SK-N-SH treated with all-trans-retinoic acid at 6 μM for 48 hours (cell line): ENCODE measurements at regions not wholly inside any gene's neighbourhood (a gene's known extent, or its start where the extent isn't known, plus 50 kb on each side); places are given as distances from the start of the nearest gene placed in this dataset.

Experiments
- ATAC-seq: fragments of 200-7000 bp; cut with Tn5 transposase; 3 replicates; pipeline ENCODE4 v1.9.1; 2020; ENCODE audit warnings: mild to moderate bottlenecking, moderate library complexity
- CSDC2 ChIP-seq: fragments of 250-450 bp; sonication (Bioruptor Pico); IDR thresholded peaks from 2 replicates; pipeline ENCODE4 v1.5.0; 2020; ENCODE audit warnings: mild to moderate bottlenecking, moderate library complexity
- ISL1 ChIP-seq: fragments of 250-450 bp; sonication (Bioruptor Pico); IDR thresholded peaks from 2 replicates; pipeline ENCODE4 v2.1.2; 2022; ENCODE audit warnings: mild to moderate bottlenecking, moderate library complexity
- OSR1 ChIP-seq: fragments of 250-450 bp; sonication (Bioruptor Pico); IDR thresholded peaks from 2 replicates; pipeline ENCODE4 v1.8.0; 2022; ENCODE audit warnings: moderate library complexity, mild to moderate bottlenecking, inconsistent platforms
- RARB ChIP-seq: fragments of 250-450 bp; sonication (Bioruptor Pico); IDR thresholded peaks from 2 replicates; pipeline ENCODE4 v1.8.0; 2021; ENCODE audit warnings: mild to moderate bottlenecking, moderate library complexity
- SNAI2 ChIP-seq: fragments of 250-450 bp; sonication (Bioruptor Pico); IDR thresholded peaks from 2 replicates; pipeline ENCODE4 v1.5.0; 2020; ENCODE audit warnings: mild to moderate bottlenecking, moderate library complexity
- TCF4 ChIP-seq: fragments of 250-450 bp; sonication (Bioruptor Pico); IDR thresholded peaks from 2 replicates; pipeline ENCODE4 v1.8.0; 2021; ENCODE audit warnings: mild to moderate bottlenecking, moderate library complexity, borderline replicate concordance
- TOX ChIP-seq: fragments of 250-450 bp; sonication (Bioruptor Pico); IDR thresholded peaks from 2 replicates; pipeline ENCODE4 v1.8.0; 2021; ENCODE audit warnings: mild to moderate bottlenecking, moderate library complexity, borderline replicate concordance
- ZC3H10 ChIP-seq: fragments of 250-450 bp; sonication (Bioruptor Pico); IDR thresholded peaks from 2 replicates; pipeline ENCODE4 v1.5.1; 2021; ENCODE audit warnings: mild to moderate bottlenecking, moderate library complexity
- ZFP3 ChIP-seq: fragments of 250-450 bp; sonication (Bioruptor Pico); IDR thresholded peaks from 2 replicates; pipeline ENCODE4 v1.5.0; 2020; ENCODE audit warnings: mild to moderate bottlenecking, moderate library complexity
- ZFP30 ChIP-seq: fragments of 450-650 bp; formaldehyde crosslinking; IDR thresholded peaks from 2 replicates; pipeline ENCODE4 v1.5.0; 2022; ENCODE audit warnings: mild to moderate bottlenecking, moderate library complexity
- ZNF565 ChIP-seq: fragments of 450-650 bp; formaldehyde crosslinking; conservative IDR thresholded peaks from 2 replicates; pipeline ENCODE4 v1.5.0; 2020; ENCODE audit warnings: low read depth, mild to moderate bottlenecking, moderate library complexity
- ZNF8 ChIP-seq: fragments of 450-650 bp; formaldehyde crosslinking; IDR thresholded peaks from 2 replicates; pipeline ENCODE4 v1.5.0; 2020; ENCODE audit warnings: mild to moderate bottlenecking, moderate library complexity
- TF ChIP-seq, protein P1 (sequence below): fragments of 250-450 bp; sonication (Bioruptor Pico); IDR thresholded peaks from 2 replicates; pipeline ENCODE4 v1.5.0; 2020; ENCODE audit warnings: mild to moderate bottlenecking, moderate library complexity
- TF ChIP-seq, protein P2 (sequence below): fragments of 250-450 bp; sonication (Bioruptor Pico); IDR thresholded peaks from 2 replicates; pipeline ENCODE4 v1.8.0; 2020; ENCODE audit warnings: mild to moderate bottlenecking, moderate library complexity, borderline replicate concordance
- TF ChIP-seq, protein P3 (sequence below): fragments of 250-450 bp; sonication (Bioruptor Pico); IDR thresholded peaks from 2 replicates; pipeline ENCODE4 v1.5.1; 2021; ENCODE audit warnings: mild to moderate bottlenecking, moderate library complexity

DNA sequence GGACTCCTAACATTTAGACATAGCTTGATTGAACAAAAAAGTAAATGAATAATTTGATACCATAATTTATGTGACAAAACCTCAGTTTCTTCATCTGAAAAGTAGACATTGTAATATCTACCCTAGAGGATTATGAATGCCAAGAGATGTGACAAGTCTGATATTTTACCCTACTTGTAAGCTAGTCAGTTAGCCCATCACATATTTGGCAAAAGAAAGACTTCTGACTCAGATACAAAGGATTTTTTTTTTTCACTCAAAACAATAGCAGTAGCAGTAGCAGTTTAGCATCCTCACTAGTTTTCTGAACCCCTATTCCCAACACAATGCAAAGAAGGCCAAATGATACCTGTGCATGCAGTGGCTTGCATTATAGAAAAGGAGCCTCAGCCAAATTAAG, 377.3 kb upstream of the E2F7 start:
- TF ChIP-seq ZC3H10 (no peak), ISL1 (CRISPR knock-in tag) (no peak), OSR1 (0 out of 2 replicates have a peak, but pooled peaks have one; percentile 29)
- no peak for ATAC-seq

DNA sequence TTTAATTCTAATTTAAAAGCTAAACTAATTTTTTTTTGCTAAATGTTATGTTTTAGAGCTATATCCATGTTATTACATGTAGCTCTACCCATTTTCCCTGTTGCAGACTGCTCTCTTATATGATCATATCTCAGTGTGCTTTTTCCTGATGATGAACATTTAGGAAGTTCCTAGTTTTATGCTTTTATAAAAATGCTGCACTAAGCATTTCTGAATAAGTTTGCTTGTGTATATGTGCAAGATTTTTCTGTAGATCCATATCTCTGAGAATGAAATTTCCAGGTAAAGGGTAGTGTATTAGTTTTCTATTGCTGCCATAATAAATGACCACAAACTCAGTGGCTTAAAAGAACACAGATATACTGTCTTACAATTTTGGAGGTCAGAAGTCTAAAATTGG, 374.4 kb upstream of the E2F7 start:
- ATAC-seq, result no peak
- TF ChIP-seq, protein P1, sequence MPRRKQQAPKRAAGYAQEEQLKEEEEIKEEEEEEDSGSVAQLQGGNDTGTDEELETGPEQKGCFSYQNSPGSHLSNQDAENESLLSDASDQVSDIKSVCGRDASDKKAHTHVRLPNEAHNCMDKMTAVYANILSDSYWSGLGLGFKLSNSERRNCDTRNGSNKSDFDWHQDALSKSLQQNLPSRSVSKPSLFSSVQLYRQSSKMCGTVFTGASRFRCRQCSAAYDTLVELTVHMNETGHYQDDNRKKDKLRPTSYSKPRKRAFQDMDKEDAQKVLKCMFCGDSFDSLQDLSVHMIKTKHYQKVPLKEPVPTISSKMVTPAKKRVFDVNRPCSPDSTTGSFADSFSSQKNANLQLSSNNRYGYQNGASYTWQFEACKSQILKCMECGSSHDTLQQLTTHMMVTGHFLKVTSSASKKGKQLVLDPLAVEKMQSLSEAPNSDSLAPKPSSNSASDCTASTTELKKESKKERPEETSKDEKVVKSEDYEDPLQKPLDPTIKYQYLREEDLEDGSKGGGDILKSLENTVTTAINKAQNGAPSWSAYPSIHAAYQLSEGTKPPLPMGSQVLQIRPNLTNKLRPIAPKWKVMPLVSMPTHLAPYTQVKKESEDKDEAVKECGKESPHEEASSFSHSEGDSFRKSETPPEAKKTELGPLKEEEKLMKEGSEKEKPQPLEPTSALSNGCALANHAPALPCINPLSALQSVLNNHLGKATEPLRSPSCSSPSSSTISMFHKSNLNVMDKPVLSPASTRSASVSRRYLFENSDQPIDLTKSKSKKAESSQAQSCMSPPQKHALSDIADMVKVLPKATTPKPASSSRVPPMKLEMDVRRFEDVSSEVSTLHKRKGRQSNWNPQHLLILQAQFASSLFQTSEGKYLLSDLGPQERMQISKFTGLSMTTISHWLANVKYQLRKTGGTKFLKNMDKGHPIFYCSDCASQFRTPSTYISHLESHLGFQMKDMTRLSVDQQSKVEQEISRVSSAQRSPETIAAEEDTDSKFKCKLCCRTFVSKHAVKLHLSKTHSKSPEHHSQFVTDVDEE (CRISPR knock-in tag), result no peak
- TF ChIP-seq, protein P2, sequence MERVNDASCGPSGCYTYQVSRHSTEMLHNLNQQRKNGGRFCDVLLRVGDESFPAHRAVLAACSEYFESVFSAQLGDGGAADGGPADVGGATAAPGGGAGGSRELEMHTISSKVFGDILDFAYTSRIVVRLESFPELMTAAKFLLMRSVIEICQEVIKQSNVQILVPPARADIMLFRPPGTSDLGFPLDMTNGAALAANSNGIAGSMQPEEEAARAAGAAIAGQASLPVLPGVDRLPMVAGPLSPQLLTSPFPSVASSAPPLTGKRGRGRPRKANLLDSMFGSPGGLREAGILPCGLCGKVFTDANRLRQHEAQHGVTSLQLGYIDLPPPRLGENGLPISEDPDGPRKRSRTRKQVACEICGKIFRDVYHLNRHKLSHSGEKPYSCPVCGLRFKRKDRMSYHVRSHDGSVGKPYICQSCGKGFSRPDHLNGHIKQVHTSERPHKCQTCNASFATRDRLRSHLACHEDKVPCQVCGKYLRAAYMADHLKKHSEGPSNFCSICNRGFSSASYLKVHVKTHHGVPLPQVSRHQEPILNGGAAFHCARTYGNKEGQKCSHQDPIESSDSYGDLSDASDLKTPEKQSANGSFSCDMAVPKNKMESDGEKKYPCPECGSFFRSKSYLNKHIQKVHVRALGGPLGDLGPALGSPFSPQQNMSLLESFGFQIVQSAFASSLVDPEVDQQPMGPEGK (CRISPR knock-in tag), result no peak
- no peak for TF ChIP-seq TCF4 (CRISPR knock-in tag)
- TF ChIP-seq ZC3H10, result no peak

DNA sequence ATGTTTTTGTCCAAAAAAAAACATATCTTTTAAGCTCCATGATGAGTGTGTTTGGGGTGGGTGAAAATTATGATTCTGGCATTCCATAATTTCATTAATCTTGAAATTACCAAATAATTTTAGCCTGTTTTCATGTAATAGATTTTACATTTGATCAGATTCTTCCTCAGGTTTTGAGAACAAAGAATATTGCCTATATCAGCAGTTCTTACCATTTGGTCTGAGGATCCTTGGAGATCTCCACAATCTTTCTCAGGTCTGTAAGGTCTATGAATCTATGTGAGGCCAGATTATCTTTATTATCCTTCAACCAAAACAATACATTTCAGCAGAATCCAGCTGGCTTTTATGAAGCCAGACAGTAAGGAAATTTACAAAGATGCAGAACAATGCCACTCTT, 373.3 kb upstream of the E2F7 start:
- ATAC-seq, result no peak

DNA sequence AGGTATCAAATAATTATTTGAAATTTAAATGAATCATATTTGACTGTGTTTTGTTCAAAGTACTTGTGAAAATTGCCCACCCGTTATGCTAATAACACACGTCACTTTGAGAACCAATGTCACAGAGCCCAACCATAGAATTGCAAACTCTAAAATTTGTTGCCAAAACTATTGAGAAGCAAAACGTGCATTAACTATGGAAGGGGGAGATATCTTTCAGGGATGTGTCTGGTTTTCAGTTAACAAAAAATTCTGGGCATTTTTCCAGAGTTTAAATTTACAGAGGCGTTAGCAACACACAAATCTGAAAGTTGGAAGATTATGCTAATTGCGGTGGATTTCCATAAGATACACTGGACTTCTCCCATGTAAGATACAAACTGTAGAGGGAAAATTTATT, 371.8 kb upstream of the E2F7 start:
- no peak for ATAC-seq

More for the DNA sequence above, 373.3 kb upstream of the E2F7 start:
- TF ChIP-seq ZNF8 (CRISPR knock-in tag), result no peak
- no peak for TF ChIP-seq TOX

More for the DNA sequence above, 371.8 kb upstream of the E2F7 start:
- TF ChIP-seq ZNF565 (CRISPR knock-in tag) (no peak), TCF4 (CRISPR knock-in tag) (no peak), ZFP3 (CRISPR knock-in tag) (no peak), ZFP30 (no peak), SNAI2 (CRISPR knock-in tag) (no peak), RARB (no peak), OSR1 (no peak), CSDC2 (CRISPR knock-in tag) (no peak)
- TF ChIP-seq, protein P1 (CRISPR knock-in tag), result no peak
- TF ChIP-seq, protein P3, sequence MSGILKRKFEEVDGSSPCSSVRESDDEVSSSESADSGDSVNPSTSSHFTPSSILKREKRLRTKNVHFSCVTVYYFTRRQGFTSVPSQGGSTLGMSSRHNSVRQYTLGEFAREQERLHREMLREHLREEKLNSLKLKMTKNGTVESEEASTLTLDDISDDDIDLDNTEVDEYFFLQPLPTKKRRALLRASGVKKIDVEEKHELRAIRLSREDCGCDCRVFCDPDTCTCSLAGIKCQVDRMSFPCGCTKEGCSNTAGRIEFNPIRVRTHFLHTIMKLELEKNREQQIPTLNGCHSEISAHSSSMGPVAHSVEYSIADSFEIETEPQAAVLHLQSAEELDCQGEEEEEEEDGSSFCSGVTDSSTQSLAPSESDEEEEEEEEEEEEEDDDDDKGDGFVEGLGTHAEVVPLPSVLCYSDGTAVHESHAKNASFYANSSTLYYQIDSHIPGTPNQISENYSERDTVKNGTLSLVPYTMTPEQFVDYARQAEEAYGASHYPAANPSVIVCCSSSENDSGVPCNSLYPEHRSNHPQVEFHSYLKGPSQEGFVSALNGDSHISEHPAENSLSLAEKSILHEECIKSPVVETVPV (CRISPR knock-in tag), result no peak
- TF ChIP-seq, protein P2 (CRISPR knock-in tag), result no peak
